Left renal pelvis (tissue), 4 donors: ENCODE measurements at regions not wholly inside any gene's neighbourhood (a gene's known extent, or its start where the extent isn't known, plus 50 kb on each side); places are given as distances from the start of the nearest gene placed in this dataset.

Experiments
- DNase-seq, 4 donors: peaks; one replicate each; pipeline ENCODE4 v3.0.0-alpha.2; 2013; ENCODE audit warnings: low read depth in 4 of 4, low spot score in 3 of 4

DNA sequence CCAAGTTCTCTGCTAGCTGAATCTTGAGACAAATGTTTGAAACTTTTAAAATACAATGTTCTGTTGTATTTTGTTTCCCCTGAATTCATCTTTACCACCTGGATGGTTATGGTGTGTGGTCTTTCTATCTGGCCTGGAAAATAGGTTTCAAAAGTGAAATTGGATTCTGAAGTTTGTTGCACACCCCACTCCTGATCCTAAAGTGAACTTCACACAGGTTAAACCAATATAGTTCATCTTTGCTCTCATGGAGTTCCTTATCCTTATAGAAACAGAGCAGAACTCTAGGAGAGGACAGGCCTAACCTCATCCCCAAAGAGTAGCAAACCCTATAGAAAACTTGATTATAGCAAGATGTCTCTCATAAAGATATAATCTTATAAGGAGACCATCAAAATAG lies 179.4 kb upstream of the BCL6 start:
- no peak for DNase-seq

- no peak for DNase-seq
Measured at GRCh38 chr3:187925326-187925725, 180.1 kb upstream of the BCL6 start.

GRCh38 chr3:187926620-187927019 lies 181.4 kb upstream of the BCL6 start:
- DNase-seq: no peak

GRCh38 chr3:187927565-187927964 lies 182.3 kb upstream of the BCL6 start:
- no peak for DNase-seq

DNA sequence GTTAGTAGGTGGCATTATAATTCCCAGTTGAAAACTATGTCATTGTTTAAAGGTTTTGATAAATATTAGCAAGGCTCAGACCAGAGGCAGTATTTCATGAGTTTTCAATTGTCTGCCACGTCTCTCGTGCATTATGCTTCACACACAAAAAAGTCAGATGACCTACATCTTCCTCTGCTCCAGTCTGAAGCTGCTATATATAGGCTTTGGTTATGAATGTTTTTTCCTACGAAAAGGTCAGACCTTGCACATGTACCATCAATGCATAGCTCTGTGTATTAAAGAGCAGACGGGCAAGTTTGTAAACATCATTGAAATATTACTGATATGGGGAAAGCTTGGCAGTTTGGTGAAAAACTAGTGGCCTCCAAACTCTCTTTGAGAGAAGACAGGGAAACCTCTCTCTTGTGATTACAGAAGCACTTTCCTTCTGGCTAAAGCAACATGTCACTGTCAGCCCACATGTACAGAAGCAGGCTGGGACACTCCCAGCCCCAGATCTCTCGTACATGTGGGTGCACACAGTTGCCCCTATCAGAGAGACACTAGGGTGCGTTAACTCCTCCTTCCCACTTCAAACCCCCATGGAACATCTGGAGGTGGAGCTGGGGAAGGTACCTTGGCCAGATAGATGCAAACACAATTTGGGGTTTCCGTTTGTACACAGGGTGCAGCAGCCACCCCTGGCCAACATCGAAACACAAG lies 184.0 kb upstream of the BCL6 start:
- no peak for DNase-seq

DNA sequence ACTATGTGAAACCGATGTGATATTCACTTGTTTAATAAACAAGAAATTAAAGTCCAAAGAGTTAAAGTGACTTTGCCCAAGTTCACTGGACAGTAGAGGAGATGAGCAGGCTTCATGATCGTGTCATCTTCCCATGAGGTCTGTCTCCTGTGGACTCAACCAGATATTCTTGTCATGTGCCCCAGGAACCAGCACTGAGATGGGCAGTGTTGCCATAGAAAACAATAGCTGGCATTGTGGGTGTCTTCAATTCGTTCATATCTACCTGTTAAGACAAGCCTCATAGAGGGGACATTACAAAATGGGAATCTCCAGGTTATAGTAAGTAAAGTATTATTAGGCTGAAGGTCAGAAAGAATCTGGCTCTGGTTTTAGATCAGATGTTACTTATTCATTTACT lies 184.8 kb upstream of the BCL6 start:
- no peak for DNase-seq

DNA sequence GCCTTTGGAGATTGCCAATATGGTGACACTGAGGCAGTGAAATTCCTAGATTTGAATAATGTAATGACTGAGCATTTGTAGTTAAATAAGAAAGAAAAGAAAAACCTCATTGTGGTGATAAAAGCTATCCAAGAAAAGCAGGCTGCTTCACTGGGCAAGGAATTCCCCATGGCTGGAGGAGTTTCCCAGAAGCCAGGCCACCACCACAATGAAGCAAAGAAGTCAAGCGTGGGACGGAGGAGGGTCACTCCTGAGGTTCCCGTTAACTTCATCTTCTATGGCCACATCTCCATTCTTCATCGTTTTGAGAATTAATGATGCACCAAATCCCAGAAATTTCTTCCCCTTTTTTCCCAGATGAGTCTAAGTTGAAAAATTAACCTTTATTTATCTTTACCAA lies 185.8 kb upstream of the BCL6 start:
- DNase-seq: no peak

GRCh38 chr3:187931770-187932278 lies 186.6 kb upstream of the BCL6 start:
- DNase-seq: no peak

DNA sequence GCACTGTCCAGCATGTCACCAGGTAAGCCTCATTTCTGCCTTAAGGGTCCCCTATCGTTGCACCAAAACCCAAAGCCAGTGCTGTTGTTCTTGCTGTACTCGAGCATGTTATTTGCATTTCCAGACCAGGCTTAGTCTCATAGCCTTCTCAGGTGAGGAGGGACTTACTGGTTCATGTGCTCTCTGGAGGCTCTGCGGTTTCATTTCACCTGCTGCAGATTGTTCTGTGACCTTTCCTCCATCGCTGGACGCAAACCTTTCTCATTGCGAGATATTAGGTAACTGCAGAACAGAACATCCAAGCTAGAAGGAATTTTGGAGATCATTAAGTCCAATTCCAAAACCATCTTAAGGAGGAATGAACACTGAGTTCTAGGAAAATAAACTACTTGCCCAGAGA lies 187.3 kb upstream of the BCL6 start:
- DNase-seq: no peak

- no peak for DNase-seq
Measured at GRCh38 chr3:187935623-187936156, 190.4 kb upstream of the BCL6 start.

- DNase-seq: no peak
Measured at GRCh38 chr3:187936676-187937075, 191.4 kb upstream of the BCL6 start.

- DNase-seq: no peak
Measured at GRCh38 chr3:187939891-187940290, 194.6 kb upstream of the BCL6 start.

- no peak for DNase-seq
Measured at GRCh38 chr3:187941135-187941847, 196.0 kb upstream of the BCL6 start.

- no peak for DNase-seq
Measured at GRCh38 chr3:187941848-187942194, 196.6 kb upstream of the BCL6 start.

DNA sequence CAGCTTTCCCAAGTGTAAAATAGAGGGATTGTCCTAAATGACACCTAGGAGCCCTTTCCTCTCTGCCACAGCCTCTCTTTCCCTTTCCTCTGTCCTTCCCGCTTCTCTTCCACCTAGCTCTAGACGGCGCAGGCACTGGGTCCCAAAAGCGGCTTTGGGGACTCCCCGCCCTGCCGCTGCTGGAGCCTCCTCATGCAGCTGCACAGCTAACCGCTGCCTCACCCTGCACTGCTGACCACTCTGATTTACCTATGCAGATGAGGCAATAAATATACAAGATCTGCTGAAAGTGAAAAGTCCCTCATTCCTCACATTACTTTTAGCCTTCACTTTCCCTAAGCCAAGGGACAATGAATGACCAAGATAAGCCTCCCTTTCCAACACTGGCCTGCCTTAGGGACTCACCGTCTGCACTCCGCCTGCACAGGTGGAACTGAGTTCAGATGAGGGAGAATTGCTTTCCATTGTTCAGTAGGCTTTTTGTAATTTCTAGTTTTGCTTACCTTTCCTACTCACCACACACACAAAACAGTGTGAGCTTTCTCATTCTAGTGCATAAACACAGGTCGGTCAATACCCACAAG lies 197.5 kb upstream of the BCL6 start:
- DNase-seq: no peak

GRCh38 chr3:187943677-187944389 lies 198.6 kb upstream of the BCL6 start:
- DNase-seq: no peak

DNA sequence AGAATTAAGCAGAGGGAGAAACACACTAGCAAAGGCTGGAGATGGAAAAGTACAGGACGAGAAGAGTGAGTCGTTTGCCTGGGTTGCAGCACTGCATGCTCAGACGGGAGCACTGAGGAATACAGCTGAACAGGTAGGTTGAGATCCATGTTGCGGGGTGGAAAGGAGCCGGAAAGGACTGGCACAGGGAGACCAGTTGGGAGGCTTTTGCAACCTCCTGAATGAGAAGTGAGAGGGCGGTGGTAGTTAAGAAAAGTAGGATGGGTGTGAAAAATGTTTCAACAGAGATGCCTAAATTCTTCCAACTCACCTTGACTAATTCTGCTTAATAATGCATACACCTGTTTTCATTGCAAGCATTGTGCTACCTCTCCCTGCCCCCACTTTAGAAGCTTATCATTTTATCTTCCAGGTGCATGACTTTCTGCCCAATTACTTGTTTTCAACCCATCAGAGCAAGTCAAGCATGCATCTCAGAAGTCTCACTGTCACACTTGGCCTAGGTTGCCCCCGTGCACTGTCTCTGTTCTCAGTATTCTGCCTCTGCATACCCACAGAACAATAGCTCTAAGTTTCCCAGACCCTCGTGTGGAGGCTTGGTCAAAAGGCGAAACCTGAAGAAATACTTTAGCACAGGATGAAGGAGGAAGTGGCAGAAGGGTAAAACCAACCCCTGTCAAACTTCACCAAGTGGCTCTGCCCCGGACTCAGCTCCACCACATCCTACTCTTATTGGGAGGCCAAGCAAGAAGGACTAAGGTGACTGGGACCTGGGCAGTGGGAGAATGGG lies 199.3 kb upstream of the BCL6 start:
- DNase-seq: no peak

GRCh38 chr3:187945374-187945773 lies 200.1 kb upstream of the BCL6 start:
- DNase-seq: no peak

GRCh38 chr3:187946163-187946691 lies 201.0 kb upstream of the BCL6 start:
- no peak for DNase-seq

GRCh38 chr3:187946981-187947380 lies 201.7 kb upstream of the BCL6 start:
- no peak for DNase-seq
